Astrocyte (in vitro differentiated cells and primary cell): ENCODE measurements at regions not wholly inside any gene's neighbourhood (a gene's known extent, or its start where the extent isn't known, plus 50 kb on each side); places are given as distances from the start of the nearest gene placed in this dataset.

Source experiments
- DNase-seq: peaks from one replicate; pipeline ENCODE4 v3.0.0-alpha.2; 2010; ENCODE audit warnings: low read depth
- FAIRE-seq: peaks from 2 replicates; lab custom pipeline; 2011; peaks lifted over from hg19 to GRCh38; lab: Jason Lieb, UNC
- H2AFZ ChIP-seq: 2 replicates; pipeline ENCODE4 v1.6.0; 2012; ENCODE audit warnings: low read depth, low read length, inconsistent platforms
- H3K27ac ChIP-seq: 2 replicates; pipeline ENCODE4 v1.5.1; 2011; ENCODE audit warnings: low read depth, low read length, inconsistent platforms
- H3K27me3 ChIP-seq: 2 replicates; pipeline ENCODE4 v1.6.0; 2011; ENCODE audit warnings: low read length, inconsistent platforms; ENCODE audit not compliant: insufficient read depth
- H3K36me3 ChIP-seq: 2 replicates; pipeline ENCODE4 v1.5.1; 2011; ENCODE audit warnings: low read length, inconsistent platforms; ENCODE audit not compliant: insufficient read depth
- H3K4me1 ChIP-seq: 2 replicates; pipeline ENCODE4 v1.5.1; 2011; ENCODE audit warnings: low read length, inconsistent platforms; ENCODE audit not compliant: insufficient read depth
- H3K4me2 ChIP-seq: 2 replicates; pipeline ENCODE4 v1.6.0; 2012; ENCODE audit warnings: low read length, inconsistent platforms
- H3K4me3 ChIP-seq: 2 replicates; pipeline ENCODE4 v1.5.1; 2011; ENCODE audit warnings: low read depth, mild to moderate bottlenecking, low read length, inconsistent platforms; ENCODE audit not compliant: insufficient read depth
- H3K79me2 ChIP-seq: 2 replicates; pipeline ENCODE4 v1.6.0; 2012; ENCODE audit warnings: mild to moderate bottlenecking, low read length, inconsistent platforms; ENCODE audit not compliant: insufficient read depth
- H3K9ac ChIP-seq: 2 replicates; pipeline ENCODE4 v1.6.0; 2012; ENCODE audit warnings: mild to moderate bottlenecking, low read length, inconsistent platforms
- H3K9me3 ChIP-seq: 2 replicates; pipeline ENCODE4 v1.5.1; 2012; ENCODE audit warnings: low read depth, mild to moderate bottlenecking, low read length, inconsistent platforms; ENCODE audit not compliant: insufficient read depth
- H4K20me1 ChIP-seq: 2 replicates; pipeline ENCODE4 v1.6.0; 2012; ENCODE audit warnings: low read length, inconsistent platforms; ENCODE audit not compliant: insufficient read depth
- H3K27ac Mint-ChIP-seq: one replicate; pipeline ENCODE4 v1.8.0; 2021; ENCODE audit warnings: mild to moderate bottlenecking, mixed read lengths; ENCODE audit not compliant: unreplicated experiment
- H3K27me3 Mint-ChIP-seq: one replicate; pipeline ENCODE4 v1.8.0; 2021; ENCODE audit warnings: low read depth, mixed read lengths; ENCODE audit not compliant: unreplicated experiment
- H3K36me3 Mint-ChIP-seq: one replicate; pipeline ENCODE4 v1.8.0; 2021; ENCODE audit warnings: low read depth, mixed read lengths; ENCODE audit not compliant: unreplicated experiment
- H3K4me1 Mint-ChIP-seq: one replicate; pipeline ENCODE4 v1.8.0; 2021; ENCODE audit warnings: low read depth, mixed read lengths; ENCODE audit not compliant: unreplicated experiment
- H3K4me3 Mint-ChIP-seq: one replicate; pipeline ENCODE4 v1.8.0; 2021; ENCODE audit warnings: mild to moderate bottlenecking, moderate library complexity, mixed read lengths; ENCODE audit not compliant: unreplicated experiment
- H3K9me3 Mint-ChIP-seq: one replicate; pipeline ENCODE4 v1.8.0; 2021; ENCODE audit warnings: mild to moderate bottlenecking, mixed read lengths; ENCODE audit not compliant: unreplicated experiment
- EZH2 ChIP-seq: IDR thresholded peaks from 2 replicates; pipeline ENCODE4 v1.6.1; 2012; ENCODE audit warnings: mild to moderate bottlenecking, low read length, inconsistent platforms; ENCODE audit not compliant: insufficient read depth
- TF ChIP-seq, protein P1 (sequence below): IDR thresholded peaks from 2 replicates; pipeline ENCODE4 v1.5.1; 2011; ENCODE audit warnings: low read depth, mild to moderate bottlenecking, inconsistent platforms, low read length, moderate library complexity; ENCODE audit not compliant: insufficient read depth

DNA sequence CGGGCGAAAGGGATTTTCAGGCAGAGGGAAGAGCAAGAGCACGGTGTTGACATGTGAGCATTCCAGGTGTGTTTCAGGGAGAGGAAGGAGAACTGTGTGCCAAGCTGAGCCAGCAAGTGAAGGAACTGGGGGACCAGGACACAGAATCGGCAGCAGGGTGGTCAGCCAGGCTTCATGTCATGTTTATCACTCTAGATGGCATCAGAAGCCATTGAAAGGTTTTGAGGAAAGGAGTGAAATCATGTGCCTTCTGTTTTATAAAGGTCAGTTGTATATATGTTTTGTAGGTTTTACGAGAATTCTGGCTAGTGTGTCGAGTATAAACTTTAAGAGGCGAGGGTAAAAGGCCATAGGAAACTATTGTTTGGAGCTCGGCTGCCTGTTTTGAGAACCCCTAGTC lies 682.3 kb downstream of the TRIML1 start:
- Histone ChIP-seq H3K4me1 (no peaks in the 10 kb centered on the region), H3K36me3 (no peaks in the 10 kb centered on the region), H3K9me3 (peaks cover 7% of the 10 kb centered on the region), H3K27me3 (no peaks in the 10 kb centered on the region), H3K4me2 (no peak overlapping the region), H3K4me3 (no peak overlapping the region), H3K9ac (no peak overlapping the region), H4K20me1 (no peaks in the 10 kb centered on the region), H3K79me2 (no peaks in the 10 kb centered on the region), H2AFZ (no peak overlapping the region), H3K27ac (no peak overlapping the region)
- peaks cover 5% of the 10 kb centered on the region for H3K4me1 Mint-ChIP-seq
- DNase-seq (no peak), FAIRE-seq (no peak)
- H3K27ac Mint-ChIP-seq: no peak overlapping the region
- H3K4me3 Mint-ChIP-seq: no peak overlapping the region
- H3K9me3 Mint-ChIP-seq: no peaks in the 10 kb centered on the region
- no peaks in the 10 kb centered on the region for H3K36me3 Mint-ChIP-seq
- no peaks in the 10 kb centered on the region for H3K27me3 Mint-ChIP-seq
- TF ChIP-seq EZH2: no peak

- Mint-ChIP-seq H3K27me3 (no peaks in the 10 kb centered on the region), H3K4me1 (peaks cover 5% of the 10 kb centered on the region), H3K9me3 (no peaks in the 10 kb centered on the region), H3K27ac (no peak overlapping the region), H3K36me3 (no peaks in the 10 kb centered on the region), H3K4me3 (no peak overlapping the region)
- no peaks in the 10 kb centered on the region for H3K4me1 ChIP-seq
- no peak overlapping the region for H3K4me3 ChIP-seq
- H3K27me3 ChIP-seq: no peaks in the 10 kb centered on the region
- no peaks in the 10 kb centered on the region for H4K20me1 ChIP-seq
- H3K79me2 ChIP-seq: no peaks in the 10 kb centered on the region
- H3K9me3 ChIP-seq: peaks cover 7% of the 10 kb centered on the region
- H3K27ac ChIP-seq: no peak overlapping the region
- H2AFZ ChIP-seq: no peak overlapping the region
- H3K36me3 ChIP-seq: no peaks in the 10 kb centered on the region
- no peak for FAIRE-seq
- H3K9ac ChIP-seq: no peak overlapping the region
- no peak for DNase-seq
- TF ChIP-seq, protein P1, sequence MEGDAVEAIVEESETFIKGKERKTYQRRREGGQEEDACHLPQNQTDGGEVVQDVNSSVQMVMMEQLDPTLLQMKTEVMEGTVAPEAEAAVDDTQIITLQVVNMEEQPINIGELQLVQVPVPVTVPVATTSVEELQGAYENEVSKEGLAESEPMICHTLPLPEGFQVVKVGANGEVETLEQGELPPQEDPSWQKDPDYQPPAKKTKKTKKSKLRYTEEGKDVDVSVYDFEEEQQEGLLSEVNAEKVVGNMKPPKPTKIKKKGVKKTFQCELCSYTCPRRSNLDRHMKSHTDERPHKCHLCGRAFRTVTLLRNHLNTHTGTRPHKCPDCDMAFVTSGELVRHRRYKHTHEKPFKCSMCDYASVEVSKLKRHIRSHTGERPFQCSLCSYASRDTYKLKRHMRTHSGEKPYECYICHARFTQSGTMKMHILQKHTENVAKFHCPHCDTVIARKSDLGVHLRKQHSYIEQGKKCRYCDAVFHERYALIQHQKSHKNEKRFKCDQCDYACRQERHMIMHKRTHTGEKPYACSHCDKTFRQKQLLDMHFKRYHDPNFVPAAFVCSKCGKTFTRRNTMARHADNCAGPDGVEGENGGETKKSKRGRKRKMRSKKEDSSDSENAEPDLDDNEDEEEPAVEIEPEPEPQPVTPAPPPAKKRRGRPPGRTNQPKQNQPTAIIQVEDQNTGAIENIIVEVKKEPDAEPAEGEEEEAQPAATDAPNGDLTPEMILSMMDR: no peak
- TF ChIP-seq EZH2: no peak
- no peak overlapping the region for H3K4me2 ChIP-seq
Measured at GRCh38 chr4:188822698-188823097, 683.5 kb downstream of the TRIML1 start.

DNA sequence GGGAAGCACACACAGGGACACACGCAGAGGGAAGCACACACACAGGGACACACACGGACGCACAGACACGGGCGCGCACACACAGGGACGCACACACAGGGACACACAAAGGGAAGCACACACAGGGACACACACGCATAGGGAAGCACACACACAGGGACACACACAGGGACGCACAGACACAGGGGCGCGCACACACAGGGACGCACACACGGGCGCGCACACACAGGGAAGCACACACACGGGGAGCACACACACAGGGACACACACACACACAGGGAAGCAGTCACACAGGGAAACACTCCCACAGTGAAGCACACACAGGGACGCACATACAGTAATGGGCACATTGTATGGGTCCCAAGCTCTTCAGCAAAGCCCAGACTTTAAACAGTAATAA lies 685.3 kb downstream of the TRIML1 start:
- Mint-ChIP-seq H3K27ac (no peak overlapping the region), H3K27me3 (no peaks in the 10 kb centered on the region), H3K4me3 (no peak overlapping the region), H3K9me3 (no peaks in the 10 kb centered on the region), H3K4me1 (no peaks in the 10 kb centered on the region), H3K36me3 (no peaks in the 10 kb centered on the region)
- H3K36me3 ChIP-seq: no peaks in the 10 kb centered on the region
- H2AFZ ChIP-seq: no peak overlapping the region
- H3K9me3 ChIP-seq: peaks cover 7% of the 10 kb centered on the region
- no peaks in the 10 kb centered on the region for H3K79me2 ChIP-seq
- no peaks in the 10 kb centered on the region for H3K27me3 ChIP-seq
- no peak for DNase-seq
- no peaks in the 10 kb centered on the region for H4K20me1 ChIP-seq
- H3K4me2 ChIP-seq: no peak overlapping the region
- no peak for FAIRE-seq
- H3K4me3 ChIP-seq: no peak overlapping the region
- no peak for TF ChIP-seq EZH2
- TF ChIP-seq, protein P1: no peak
- H3K4me1 ChIP-seq: no peaks in the 10 kb centered on the region
- no peak overlapping the region for H3K9ac ChIP-seq
- no peak overlapping the region for H3K27ac ChIP-seq
